IMR-90 (cell line): ENCODE measurements at regions not wholly inside any gene's neighbourhood (a gene's known extent, or its start where the extent isn't known, plus 50 kb on each side); places are given as distances from the start of the nearest gene placed in this dataset.

Source experiments
- ATAC-seq: fragments of 200-7000 bp; cut with Tn5 transposase; 2 replicates; pipeline ENCODE4 v1.9.1; 2020; ENCODE audit warnings: low read depth, mild to moderate bottlenecking, moderate library complexity
- BruUV-seq: library from RNA; stranded (reverse); fragments of 400-500 nt; replicated peaks from 2 replicates; lab custom pipeline; 2021; lab: Mats Ljungman, UMichigan
- CTCF ChIA-PET: fragments of 300-600 bp; formaldehyde crosslinking; extraction: SDS; loops from one replicate; lab custom pipeline; 2021; ENCODE audit warnings: antibody characterized with exemption; lab: Yijun Ruan, JAX
- POLR2A ChIA-PET: fragments of 300-600 bp; sonication (Branson Sonifier 250); formaldehyde crosslinking; loops from one replicate; lab custom pipeline; 2022; ENCODE audit warnings: antibody characterized with exemption; ENCODE audit not compliant: unreplicated experiment; lab: Charles Lee
- DNase-seq: peaks from one replicate; pipeline ENCODE4 v3.0.0; 2013
- H2AFZ ChIP-seq: replicated peaks from 2 replicates; pipeline ENCODE3; 2013; ENCODE audit warnings: low read length, mild to moderate bottlenecking; ENCODE audit not compliant: poor library complexity
- H2AK5ac ChIP-seq: 2 replicates; pipeline ENCODE4 v1.6.1; 2013; ENCODE audit warnings: low read depth, low read length, inconsistent platforms
- H2AK9ac ChIP-seq: replicated peaks from 2 replicates; pipeline ENCODE3; 2013; ENCODE audit warnings: mild to moderate bottlenecking, low read depth, low read length, moderate library complexity; ENCODE audit not compliant: poor library complexity
- H2BK120ac ChIP-seq: 2 replicates; pipeline ENCODE4 v1.6.1; 2013; ENCODE audit warnings: low read depth, low read length, inconsistent platforms
- H2BK15ac ChIP-seq: 3 replicates; pipeline ENCODE4 v1.6.1; 2013; ENCODE audit warnings: low read depth, low read length, inconsistent platforms
- H2BK20ac ChIP-seq: 2 replicates; pipeline ENCODE4 v1.6.1; 2013; ENCODE audit warnings: low read depth, mild to moderate bottlenecking, inconsistent platforms, low read length, moderate library complexity
- H2BK5ac ChIP-seq: 2 replicates; pipeline ENCODE4 v1.6.1; 2013; ENCODE audit warnings: mild to moderate bottlenecking, low read depth, low read length, inconsistent platforms; ENCODE audit not compliant: poor library complexity, severe bottlenecking
- H3K14ac ChIP-seq: replicated peaks from 2 replicates; pipeline ENCODE4 v1.6.1; 2013; ENCODE audit warnings: low read depth, low read length, inconsistent platforms
- H3K18ac ChIP-seq: 2 replicates; pipeline ENCODE4 v1.6.1; 2013; ENCODE audit warnings: low read depth, low read length, control low read depth
- H3K23ac ChIP-seq: 2 replicates; pipeline ENCODE4 v1.6.1; 2013; ENCODE audit warnings: low read depth, low read length, inconsistent platforms
- H3K27ac ChIP-seq: 2 replicates; pipeline ENCODE4 v1.5.1; 2013; ENCODE audit warnings: mild to moderate bottlenecking, control low read depth, low read length; ENCODE audit not compliant: insufficient read depth
- H3K27me3 ChIP-seq: 2 replicates; pipeline ENCODE4 v1.6.1; 2013; ENCODE audit warnings: low read length; ENCODE audit not compliant: control insufficient read depth, insufficient read depth
- H3K36me3 ChIP-seq: 2 replicates; pipeline ENCODE4 v1.6.1; 2013; ENCODE audit warnings: low read length, mixed read lengths; ENCODE audit not compliant: control insufficient read depth, insufficient read depth
- H3K4ac ChIP-seq: 2 replicates; pipeline ENCODE4 v1.6.1; 2013; ENCODE audit warnings: low read depth, low read length, inconsistent platforms
- H3K4me1 ChIP-seq: 2 replicates; pipeline ENCODE4 v1.6.1; 2013; ENCODE audit warnings: low read length, mixed read lengths; ENCODE audit not compliant: control insufficient read depth, insufficient read depth
- H3K4me2 ChIP-seq: 2 replicates; pipeline ENCODE4 v1.6.1; 2013; ENCODE audit warnings: low read depth, mild to moderate bottlenecking, control low read depth, low read length, moderate library complexity
- H3K4me3 ChIP-seq: 2 replicates; pipeline ENCODE4 v1.5.1; 2013; ENCODE audit warnings: low read depth, mild to moderate bottlenecking, control low read depth, low read length, moderate library complexity; ENCODE audit not compliant: insufficient read depth
- H3K56ac ChIP-seq: 2 replicates; pipeline ENCODE4 v1.6.1; 2013; ENCODE audit warnings: low read length, inconsistent platforms; ENCODE audit not compliant: insufficient read depth; ENCODE audit errors: extremely low read depth
- H3K79me1 ChIP-seq, 2 experiments: 2 replicates each; pipeline ENCODE4 v1.6.1; 2013; ENCODE audit warnings: low read length in 2 of 2, inconsistent platforms in 1 of 2, low read depth in 1 of 2
- H3K9ac ChIP-seq: 2 replicates; pipeline ENCODE4 v1.6.1; 2013; ENCODE audit warnings: low read depth, low read length, control low read depth
- H3K9me1 ChIP-seq: 2 replicates; pipeline ENCODE4 v1.6.1; 2013; ENCODE audit warnings: low read length, inconsistent platforms; ENCODE audit not compliant: insufficient read depth
- H3K9me3 ChIP-seq: 2 replicates; pipeline ENCODE4 v1.6.1; 2013; ENCODE audit warnings: low read length; ENCODE audit not compliant: control insufficient read depth, insufficient read depth
- H4K20me1 ChIP-seq: 2 replicates; pipeline ENCODE4 v1.6.1; 2013; ENCODE audit warnings: low read length, inconsistent platforms; ENCODE audit not compliant: insufficient read depth
- H4K5ac ChIP-seq: 2 replicates; pipeline ENCODE4 v1.6.1; 2013; ENCODE audit warnings: mild to moderate bottlenecking, low read depth, low read length, control low read depth
- H4K8ac ChIP-seq, 2 experiments: 2 replicates each; pipeline ENCODE4 v1.6.1; 2013; ENCODE audit warnings: low read depth in 2 of 2, low read length in 2 of 2, control low read depth in 1 of 2, inconsistent platforms in 1 of 2
- H4K91ac ChIP-seq: 2 replicates; pipeline ENCODE4 v1.6.1; 2013; ENCODE audit warnings: low read depth, low read length, inconsistent platforms; ENCODE audit not compliant: insufficient read depth
- BHLHE40 ChIP-seq: fragments of 150-350 bp; IDR thresholded peaks from 2 replicates; pipeline ENCODE4 v1.6.1; 2016; ENCODE audit warnings: mild to moderate bottlenecking, low read depth, low read length
- CEBPB ChIP-seq: IDR thresholded peaks from 2 replicates; pipeline ENCODE4 v1.6.1; 2012; ENCODE audit warnings: low read depth, low read length, improper control_type of control experiment
- CHD1 ChIP-seq: IDR thresholded peaks from 2 replicates; pipeline ENCODE4 v1.6.1; 2012; ENCODE audit warnings: low read depth, low read length, improper control_type of control experiment
- CTCF ChIP-seq: conservative IDR thresholded peaks from 2 replicates; pipeline ENCODE4 v1.5.1; 2012; ENCODE audit warnings: mild to moderate bottlenecking, low read depth, low read length, improper control_type of control experiment
- ELK1 ChIP-seq: fragments of 150-350 bp; IDR thresholded peaks from 2 replicates; pipeline ENCODE4 v1.6.1; 2016; ENCODE audit warnings: low read depth, mild to moderate bottlenecking, low read length, moderate library complexity, borderline replicate concordance
- FOS ChIP-seq: fragments of 150-350 bp; IDR thresholded peaks from 2 replicates; pipeline ENCODE4 v1.6.1; 2016; ENCODE audit warnings: low read depth, low read length
- MXI1 ChIP-seq: IDR thresholded peaks from 2 replicates; pipeline ENCODE4 v1.6.1; 2012; ENCODE audit warnings: low read depth, mild to moderate bottlenecking, low read length, moderate library complexity, borderline replicate concordance
- NFE2L2 ChIP-seq: fragments of 150-350 bp; IDR thresholded peaks from 2 replicates; pipeline ENCODE4 v1.6.1; 2016; ENCODE audit warnings: low read depth, mild to moderate bottlenecking, low read length
- POLR2A ChIP-seq: IDR thresholded peaks from 2 replicates; pipeline ENCODE4 v1.6.1; 2012; ENCODE audit warnings: mild to moderate bottlenecking, low read depth, low read length
- RAD21 ChIP-seq: IDR thresholded peaks from 2 replicates; pipeline ENCODE4 v1.6.1; 2012; ENCODE audit warnings: low read length, improper control_type of control experiment
- RCOR1 ChIP-seq: IDR thresholded peaks from 2 replicates; pipeline ENCODE4 v1.6.1; 2012; ENCODE audit warnings: mild to moderate bottlenecking, low read length, improper control_type of control experiment; ENCODE audit not compliant: insufficient replicate concordance
- RFX5 ChIP-seq: IDR thresholded peaks from 2 replicates; pipeline ENCODE4 v1.8.0; 2012; ENCODE audit warnings: low read depth, mild to moderate bottlenecking, low read length, moderate library complexity
- SMC3 ChIP-seq: fragments of 150-350 bp; IDR thresholded peaks from 2 replicates; pipeline ENCODE4 v1.6.1; 2016; ENCODE audit warnings: low read depth, mild to moderate bottlenecking, antibody characterized with exemption, low read length, moderate library complexity
- WGBS, 2 experiments: methylation state at CpG; one replicate each; pipeline versions ENCODE4 v1.1.5 to v1.1.7; 2013; ENCODE audit warnings: missing lambda C conversion rate in 2 of 2; ENCODE audit not compliant: insufficient read length in 1 of 2; ENCODE audit errors: extremely low coverage in 2 of 2; 5-methylcytosine and 5-hydroxymethylcytosine counted together
- dilution Hi-C: fragments of 300-500 bp; cut with HindIII; formaldehyde crosslinking; loops from one replicate; pipeline ENCODE4 v1.14.3; 2018; ENCODE audit warnings: low sequenced_read_pairs; ENCODE audit not compliant: unreplicated experiment
- in situ Hi-C: fragments of 300-500 bp; cut with MboI; formaldehyde crosslinking; loops from 3 replicates; pipeline ENCODE4 v1.14.3; 2019; ENCODE audit warnings: low sequenced_read_pairs, inconsistent platforms, mixed read lengths
- intact Hi-C: fragments of 100-400 bp; cut with micrococcal nuclease; formaldehyde crosslinking; loops from 2 replicates; pipeline ENCODE4 v1.10.0; 2022
- TF ChIP-seq, protein P1 (sequence below): fragments of 150-350 bp; IDR thresholded peaks from 2 replicates; pipeline ENCODE4 v1.6.1; 2017; ENCODE audit warnings: mild to moderate bottlenecking, antibody characterized with exemption, low read length, low read depth

DNA sequence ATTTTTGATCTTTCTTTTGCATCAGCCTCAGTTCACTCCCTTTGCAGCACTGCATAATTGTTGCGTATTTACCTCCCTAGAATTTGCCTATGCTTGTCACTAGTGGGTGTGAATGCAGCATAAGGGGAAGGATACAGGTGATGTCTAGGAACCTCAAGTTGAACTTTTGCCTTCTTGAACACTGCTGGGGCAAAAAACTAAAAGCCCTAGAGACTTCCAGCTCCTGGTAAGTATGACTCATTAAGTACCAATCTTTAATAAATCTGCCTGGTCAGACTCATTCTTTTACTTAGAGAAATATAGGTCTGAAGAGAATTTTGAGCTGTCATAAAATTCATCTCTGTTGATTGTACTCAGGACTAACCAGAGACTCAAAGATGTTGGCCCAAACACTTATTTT lies 547.3 kb upstream of the FANCL start:
- H4K5ac ChIP-seq: no peak overlapping the region
- H3K4me1 ChIP-seq: no peaks in the 10 kb centered on the region
- H3K9me1 ChIP-seq: no peaks in the 10 kb centered on the region
- H3K27ac ChIP-seq: no peak overlapping the region
- in situ Hi-C loops: no loop called here
- no peaks in the 10 kb centered on the region for H3K79me1 ChIP-seq
- H2BK15ac ChIP-seq: no peak overlapping the region
- H3K4ac ChIP-seq: no peak overlapping the region
- H3K9ac ChIP-seq: no peak overlapping the region
- no peak overlapping the region for H4K8ac ChIP-seq
- no peaks in the 10 kb centered on the region for H4K20me1 ChIP-seq
- H3K27me3 ChIP-seq: no peaks in the 10 kb centered on the region
- dilution Hi-C loops: no loop called here
- no peak overlapping the region for H2AK9ac ChIP-seq
- no peaks in the 10 kb centered on the region for H3K9me3 ChIP-seq
- no peak overlapping the region for H3K18ac ChIP-seq
- H2BK20ac ChIP-seq: no peak overlapping the region
- no peak overlapping the region for H3K4me2 ChIP-seq
- no peak overlapping the region for H2AFZ ChIP-seq
- ATAC-seq (no peak), DNase-seq (no peak)
- no peak overlapping the region for H4K91ac ChIP-seq
- H2BK5ac ChIP-seq: no peak overlapping the region
- intact Hi-C loops: no loop called here
- no peak overlapping the region for H2BK120ac ChIP-seq
- H3K56ac ChIP-seq: no peak overlapping the region
- no peak overlapping the region for H3K14ac ChIP-seq
- no peak overlapping the region for H3K4me3 ChIP-seq
- no peak overlapping the region for H2AK5ac ChIP-seq
- WGBS, 2 experiments: no CpG with 5 or more reads among the region's 1 CpG
- no TSS peak for BruUV-seq
- TF ChIP-seq CHD1: no peak
- TF ChIP-seq, protein P1, sequence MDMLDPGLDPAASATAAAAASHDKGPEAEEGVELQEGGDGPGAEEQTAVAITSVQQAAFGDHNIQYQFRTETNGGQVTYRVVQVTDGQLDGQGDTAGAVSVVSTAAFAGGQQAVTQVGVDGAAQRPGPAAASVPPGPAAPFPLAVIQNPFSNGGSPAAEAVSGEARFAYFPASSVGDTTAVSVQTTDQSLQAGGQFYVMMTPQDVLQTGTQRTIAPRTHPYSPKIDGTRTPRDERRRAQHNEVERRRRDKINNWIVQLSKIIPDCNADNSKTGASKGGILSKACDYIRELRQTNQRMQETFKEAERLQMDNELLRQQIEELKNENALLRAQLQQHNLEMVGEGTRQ: no peak
- no peak for TF ChIP-seq POLR2A
- TF ChIP-seq BHLHE40: no peak
- TF ChIP-seq CTCF: no peak
- TF ChIP-seq ELK1: no peak
- TF ChIP-seq FOS: no peak
- TF ChIP-seq SMC3: no peak
- no peak for TF ChIP-seq NFE2L2
- TF ChIP-seq CEBPB: no peak
- TF ChIP-seq RCOR1: no peak
- TF ChIP-seq MXI1: no peak
- no peak for TF ChIP-seq RAD21
- TF ChIP-seq RFX5: no peak
- CTCF ChIA-PET: interaction anchor here (0.9 to 1.1 kb wide), 2 partner anchors 10 to 15 kb away, joined by 3 to 5 read pairs; no protein-coding TSS in a partner anchor
- H3K23ac ChIP-seq: no peak overlapping the region
- POLR2A ChIA-PET: no interaction called here
- no peaks in the 10 kb centered on the region for H3K36me3 ChIP-seq
